Brain microvascular endothelial cell (primary cell): ENCODE measurements at regions not wholly inside any gene's neighbourhood (a gene's known extent, or its start where the extent isn't known, plus 50 kb on each side); places are given as distances from the start of the nearest gene placed in this dataset.

Source experiments
- DNase-seq: peaks from one replicate; pipeline ENCODE4 v3.0.0-alpha.2; 2020
- H3K27ac ChIP-seq: fragments of 250-450 bp; sonication (Bioruptor Pico); 2 replicates; pipeline ENCODE4 v1.5.1; 2020; ENCODE audit warnings: mild to moderate bottlenecking, moderate library complexity
- H3K27me3 ChIP-seq: fragments of 250-450 bp; sonication (Bioruptor Pico); replicated peaks from 2 replicates; pipeline ENCODE4 v1.5.1; 2020; ENCODE audit warnings: mild to moderate bottlenecking
- H3K36me3 ChIP-seq: fragments of 250-450 bp; sonication (Bioruptor Pico); replicated peaks from 2 replicates; pipeline ENCODE4 v1.5.1; 2020; ENCODE audit warnings: mild to moderate bottlenecking
- H3K4me3 ChIP-seq: 2 replicates; pipeline ENCODE4 v1.5.1; 2011; ENCODE audit warnings: low read depth, mild to moderate bottlenecking, control low read depth, low read length, moderate library complexity
- in situ Hi-C: cut with HindIII; loops from 2 replicates; pipeline ENCODE4 v1.10.0; 2017; ENCODE audit warnings: low sequenced_read_pairs, low pct_ligation_motif_present
- TF ChIP-seq, protein P1 (sequence below): IDR thresholded peaks from 2 replicates; pipeline ENCODE4 v1.5.1; 2011; ENCODE audit warnings: low read depth, mild to moderate bottlenecking, moderate library complexity, low read length, control low read depth, inconsistent platforms; ENCODE audit errors: missing control alignments

DNA sequence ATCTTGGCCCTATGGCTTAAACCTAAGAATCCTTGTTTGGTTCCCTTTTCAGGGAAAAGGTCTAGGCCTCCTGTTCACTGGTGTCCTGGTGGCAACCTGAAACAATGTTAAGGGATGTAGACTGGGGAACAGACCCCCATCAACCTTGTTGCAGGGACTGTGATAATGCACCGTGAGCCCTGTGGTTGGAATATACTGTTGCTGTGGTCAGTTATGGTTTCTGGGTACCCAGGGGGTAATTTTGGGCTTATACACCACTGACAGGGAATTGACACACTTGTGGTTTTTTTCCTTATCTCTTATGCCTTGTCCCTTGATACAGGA is 64.0 kb upstream of the WDR1 start:
- H3K27ac ChIP-seq = peak overlapping the region; percentile 94
- in situ Hi-C loops = no loop called here

DNA sequence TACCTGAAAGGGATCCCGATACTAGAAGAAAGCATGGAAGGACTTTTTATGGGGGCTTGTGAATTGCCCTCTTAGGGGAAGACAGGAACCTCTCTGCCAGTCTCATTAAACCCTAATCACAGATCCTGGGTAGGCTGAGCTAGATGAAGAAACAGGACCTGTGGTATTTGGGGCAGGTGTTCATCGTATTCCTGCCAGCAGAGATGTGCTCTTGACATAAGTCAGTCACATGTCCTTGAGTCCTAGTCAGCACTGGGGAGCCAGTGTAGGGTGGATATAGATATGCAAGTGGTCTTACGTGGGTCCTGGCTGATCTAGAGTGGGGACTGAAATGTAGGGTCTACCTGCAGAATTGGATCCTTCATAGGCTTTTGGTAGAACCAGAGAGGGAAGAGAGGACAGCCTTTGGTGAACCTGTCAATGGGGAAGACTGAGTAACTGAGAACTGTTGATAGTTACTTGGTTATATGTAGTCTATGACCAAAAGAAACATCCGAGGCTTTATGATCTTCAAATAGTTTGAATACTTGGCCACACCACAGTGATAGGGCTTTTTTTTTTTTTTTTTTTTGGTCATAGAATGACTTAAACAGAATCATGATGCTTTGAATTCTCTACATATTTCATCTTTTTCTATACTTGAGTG is 63.5 kb upstream of the WDR1 start:
- peak overlapping the region; percentile 94 for H3K27ac ChIP-seq
- TF ChIP-seq, protein P1, sequence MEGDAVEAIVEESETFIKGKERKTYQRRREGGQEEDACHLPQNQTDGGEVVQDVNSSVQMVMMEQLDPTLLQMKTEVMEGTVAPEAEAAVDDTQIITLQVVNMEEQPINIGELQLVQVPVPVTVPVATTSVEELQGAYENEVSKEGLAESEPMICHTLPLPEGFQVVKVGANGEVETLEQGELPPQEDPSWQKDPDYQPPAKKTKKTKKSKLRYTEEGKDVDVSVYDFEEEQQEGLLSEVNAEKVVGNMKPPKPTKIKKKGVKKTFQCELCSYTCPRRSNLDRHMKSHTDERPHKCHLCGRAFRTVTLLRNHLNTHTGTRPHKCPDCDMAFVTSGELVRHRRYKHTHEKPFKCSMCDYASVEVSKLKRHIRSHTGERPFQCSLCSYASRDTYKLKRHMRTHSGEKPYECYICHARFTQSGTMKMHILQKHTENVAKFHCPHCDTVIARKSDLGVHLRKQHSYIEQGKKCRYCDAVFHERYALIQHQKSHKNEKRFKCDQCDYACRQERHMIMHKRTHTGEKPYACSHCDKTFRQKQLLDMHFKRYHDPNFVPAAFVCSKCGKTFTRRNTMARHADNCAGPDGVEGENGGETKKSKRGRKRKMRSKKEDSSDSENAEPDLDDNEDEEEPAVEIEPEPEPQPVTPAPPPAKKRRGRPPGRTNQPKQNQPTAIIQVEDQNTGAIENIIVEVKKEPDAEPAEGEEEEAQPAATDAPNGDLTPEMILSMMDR = no peak
- no peak overlapping the region for H3K4me3 ChIP-seq
- in situ Hi-C loops = no loop called here
- H3K36me3 ChIP-seq = no peaks in the 10 kb centered on the region
- H3K27me3 ChIP-seq = no peaks in the 10 kb centered on the region
- DNase-seq = peak; percentile 24

More for the DNA sequence above, 64.0 kb upstream of the WDR1 start:
- TF ChIP-seq, protein P1 = no peak
- H3K4me3 ChIP-seq = no peak overlapping the region
- DNase-seq = no peak
- no peaks in the 10 kb centered on the region for H3K36me3 ChIP-seq
- no peaks in the 10 kb centered on the region for H3K27me3 ChIP-seq

DNA sequence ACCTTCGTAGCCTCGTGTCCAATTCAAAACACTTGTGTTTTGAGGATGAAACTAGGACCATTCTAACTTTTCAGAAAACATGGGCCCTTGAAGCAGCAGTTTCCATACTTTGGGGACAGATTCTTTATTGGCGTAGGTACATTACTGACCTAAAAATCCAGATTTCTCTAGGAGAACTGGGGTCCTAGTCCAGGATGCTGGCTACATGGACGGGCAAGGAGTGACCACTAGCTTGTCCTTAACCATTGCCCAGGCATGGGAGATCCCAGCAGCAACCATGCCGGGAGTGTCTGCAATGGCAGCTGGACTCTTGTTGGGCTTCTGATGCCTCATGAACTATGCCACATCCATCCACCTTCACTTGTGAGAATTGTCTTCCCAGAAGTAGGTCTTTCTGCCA is 62.2 kb upstream of the WDR1 start:
- H3K27ac ChIP-seq = no peak overlapping the region
- H3K27me3 ChIP-seq = no peaks in the 10 kb centered on the region
- in situ Hi-C loops = no loop called here
- TF ChIP-seq, protein P1 = no peak
- no peak for DNase-seq
- H3K4me3 ChIP-seq = no peak overlapping the region
- no peaks in the 10 kb centered on the region for H3K36me3 ChIP-seq

DNA sequence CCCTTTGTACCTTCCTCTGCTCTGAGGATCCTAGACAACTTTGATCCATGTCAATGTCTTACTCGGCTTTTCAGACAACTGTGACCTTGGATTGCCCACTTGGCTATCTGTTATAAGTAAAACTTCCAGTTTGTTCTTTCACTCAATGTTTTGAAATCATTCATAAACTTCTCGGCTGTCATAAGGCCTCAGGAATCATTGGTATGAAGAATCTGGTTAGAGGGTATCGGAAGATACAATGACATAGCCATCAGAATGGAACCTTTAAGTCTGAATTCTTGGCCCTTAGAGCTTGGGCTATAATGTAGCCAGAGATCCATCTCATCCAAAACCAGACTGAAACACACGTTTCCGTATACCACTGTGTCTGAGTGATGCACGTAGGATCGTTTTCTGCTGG is 59.0 kb upstream of the WDR1 start:
- TF ChIP-seq, protein P1 = no peak
- no peaks in the 10 kb centered on the region for H3K36me3 ChIP-seq
- H3K27ac ChIP-seq = peak overlapping the region; percentile 9
- no peaks in the 10 kb centered on the region for H3K27me3 ChIP-seq
- peak; percentile 39 for DNase-seq
- in situ Hi-C loops = no loop called here
- H3K4me3 ChIP-seq = no peak overlapping the region

DNA sequence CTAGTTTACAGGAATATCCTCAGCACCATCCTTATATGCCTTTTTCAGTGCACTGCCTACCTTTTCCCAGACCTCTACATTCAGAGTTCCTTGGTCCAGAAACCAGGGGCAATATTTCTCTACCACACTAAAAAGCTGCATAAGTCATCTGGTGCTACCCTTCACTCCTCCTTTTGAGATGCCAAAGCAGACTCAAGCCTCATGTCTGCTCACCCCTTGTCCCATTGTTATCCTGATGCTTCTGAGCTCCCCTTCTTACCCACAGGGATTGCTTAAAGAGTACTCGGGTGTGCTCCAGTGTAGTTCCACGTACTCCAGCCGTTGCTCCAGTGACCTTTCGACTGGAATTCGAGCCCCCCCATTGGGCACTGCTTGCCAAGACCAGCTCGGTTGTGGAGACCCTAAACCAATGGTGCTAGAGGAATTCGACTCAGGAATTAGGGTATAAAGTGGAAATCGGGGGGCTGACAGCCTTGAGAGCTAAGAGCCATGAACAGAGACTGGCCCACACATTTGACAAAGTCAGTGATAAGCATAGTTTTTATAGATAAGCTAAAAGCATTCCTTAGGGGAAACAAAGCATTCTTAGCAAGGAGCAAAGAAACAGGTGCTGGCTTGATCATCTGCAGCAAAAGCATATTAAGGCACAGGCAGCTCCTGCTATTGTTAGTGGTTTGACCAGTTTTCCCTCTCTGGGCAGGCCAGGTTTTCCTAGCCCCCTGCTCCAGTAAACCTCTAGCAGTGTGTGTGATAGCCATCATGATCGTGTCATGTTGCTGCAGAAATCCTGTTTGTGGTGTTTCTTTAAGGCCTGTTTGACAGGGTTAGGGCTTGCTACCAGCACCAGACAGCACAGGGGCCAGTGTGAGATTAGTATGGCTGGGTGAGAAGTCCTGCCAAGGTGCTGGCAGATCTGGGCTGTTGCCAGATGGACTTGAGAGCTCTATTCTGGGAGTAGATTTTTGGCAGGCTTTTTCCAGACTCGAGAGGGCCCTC is 57.5 kb upstream of the WDR1 start:
- TF ChIP-seq, protein P1 = no peak
- H3K27ac ChIP-seq = no peak overlapping the region
- H3K4me3 ChIP-seq = no peak overlapping the region
- DNase-seq = no peak
- no peaks in the 10 kb centered on the region for H3K27me3 ChIP-seq
- in situ Hi-C loops = loop anchor here (25.0 kb wide), 1 partner anchor 363 kb away; no protein-coding TSS in a partner anchor
- H3K36me3 ChIP-seq = no peaks in the 10 kb centered on the region
